Panc1 (cell line): ENCODE measurements at regions not wholly inside any gene's neighbourhood (a gene's known extent, or its start where the extent isn't known, plus 50 kb on each side); places are given as distances from the start of the nearest gene placed in this dataset.

Source experiments
- ATAC-seq: fragments of 200-7000 bp; cut with Tn5 transposase; 2 replicates; pipeline ENCODE4 v1.9.1; 2020; ENCODE audit warnings: mild to moderate bottlenecking, moderate library complexity
- BruUV-seq: library from RNA; stranded (reverse); fragments of 400-500 nt; replicated peaks from 2 replicates; lab custom pipeline; 2021; lab: Mats Ljungman, UMichigan
- CTCF ChIA-PET: fragments of 300-600 bp; sonication (Branson Sonifier 250); formaldehyde crosslinking; loops from one replicate; lab custom pipeline; 2022; ENCODE audit warnings: antibody characterized with exemption; lab: Charles Lee
- POLR2A ChIA-PET: fragments of 300-600 bp; sonication (Branson Sonifier 250); formaldehyde crosslinking; loops from one replicate; lab custom pipeline; 2022; ENCODE audit warnings: antibody characterized with exemption; lab: Charles Lee
- DNase-seq: peaks from one replicate; pipeline ENCODE4 v3.0.0-alpha.2; 2010; ENCODE audit warnings: low read depth, low spot score
- H3K27ac ChIP-seq: 2 replicates; pipeline ENCODE4 v1.5.1; 2011; ENCODE audit warnings: mild to moderate bottlenecking, low read length, inconsistent platforms
- H3K27me3 ChIP-seq: fragments of 200-500 bp; sonication (Bioruptor generic); 2 replicates; pipeline ENCODE4 v1.6.0; 2014; ENCODE audit warnings: low read length, inconsistent platforms; ENCODE audit not compliant: control insufficient read depth, insufficient read depth
- H3K36me3 ChIP-seq: fragments of 200-500 bp; sonication (Bioruptor generic); 2 replicates; pipeline ENCODE4 v1.5.1; 2014; ENCODE audit warnings: inconsistent platforms, mild to moderate bottlenecking, low read length, moderate library complexity; ENCODE audit not compliant: control insufficient read depth, insufficient read depth
- H3K4me1 ChIP-seq: 2 replicates; pipeline ENCODE4 v1.5.1; 2011; ENCODE audit warnings: inconsistent platforms, mild to moderate bottlenecking, low read length, moderate library complexity; ENCODE audit not compliant: control insufficient read depth, insufficient read depth
- H3K4me3 ChIP-seq, 2 experiments: 2 replicates each; pipeline ENCODE4 v1.5.1; 2011 to 2012; ENCODE audit warnings: low read depth in 2 of 2, low read length in 2 of 2, mild to moderate bottlenecking in 2 of 2, inconsistent platforms in 1 of 2, moderate library complexity in 1 of 2
- H3K9me3 ChIP-seq: fragments of 200-500 bp; sonication (Bioruptor generic); 2 replicates; pipeline ENCODE4 v1.5.1; 2014; ENCODE audit warnings: low read depth, mild to moderate bottlenecking, inconsistent platforms, low read length, moderate library complexity; ENCODE audit not compliant: control insufficient read depth, insufficient read depth
- POLR2AphosphoS5 ChIP-seq: IDR thresholded peaks from 2 replicates; pipeline ENCODE4 v1.6.1; 2012; ENCODE audit warnings: mild to moderate bottlenecking, low read depth, low read length, moderate library complexity
- SIN3A ChIP-seq: IDR thresholded peaks from 2 replicates; pipeline ENCODE4 v1.6.1; 2012; ENCODE audit warnings: low read depth, mild to moderate bottlenecking, low read length, moderate library complexity, borderline replicate concordance; ENCODE audit not compliant: insufficient read depth
- TCF7L2 ChIP-seq: IDR thresholded peaks from 2 replicates; pipeline ENCODE4 v1.6.1; 2011; ENCODE audit warnings: mild to moderate bottlenecking, low read depth, low read length, inconsistent platforms
- in situ Hi-C: cut with HindIII; loops from 2 replicates; pipeline ENCODE4 v1.10.0; 2016; ENCODE audit warnings: low sequenced_read_pairs, low pct_unique_long_range_greater_than_20kb
- intact Hi-C: fragments of 100-400 bp; cut with micrococcal nuclease; formaldehyde crosslinking; loops from one replicate; pipeline ENCODE4 v1.10.0; 2022; ENCODE audit not compliant: unreplicated experiment
- TF ChIP-seq, protein P1 (sequence below): fragments of 450-650 bp; IDR thresholded peaks from 2 replicates; pipeline ENCODE4 v1.5.1; 2017; ENCODE audit warnings: mild to moderate bottlenecking
- TF ChIP-seq, protein P2 (sequence below), 2 experiments: IDR thresholded peaks; 2 replicates each; pipeline ENCODE4 v1.6.1; 2011 to 2012; ENCODE audit warnings: low read depth in 2 of 2, control low read depth in 1 of 2, low read length in 1 of 2, mild to moderate bottlenecking in 1 of 2, moderate library complexity in 1 of 2; ENCODE audit not compliant: insufficient read depth in 1 of 2

DNA sequence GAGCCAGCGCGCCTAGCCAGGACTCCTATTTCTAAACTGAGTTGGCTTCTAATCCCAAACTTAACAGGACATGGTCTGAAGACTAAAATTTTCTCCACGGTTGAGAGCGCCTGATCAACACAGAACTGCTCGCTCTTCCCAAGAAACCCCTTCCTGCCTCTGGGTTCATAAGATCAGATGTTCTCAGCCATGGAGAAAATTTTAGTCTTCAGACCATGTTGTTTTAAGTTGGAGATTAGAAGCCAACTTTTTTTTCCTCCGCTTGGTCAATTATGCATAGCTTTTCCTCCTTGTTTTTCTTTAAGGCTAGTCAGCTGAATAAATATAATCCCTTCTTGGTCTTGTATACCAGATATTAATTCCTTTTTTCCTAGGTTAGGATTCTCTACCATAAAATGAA lies 356.6 kb upstream of the ADAMTS9 start:
- in situ Hi-C loops (no loop called here), intact Hi-C loops (no loop called here)
- no TSS peak for BruUV-seq
- TF ChIP-seq TCF7L2, result no peak
- TF ChIP-seq, protein P1, sequence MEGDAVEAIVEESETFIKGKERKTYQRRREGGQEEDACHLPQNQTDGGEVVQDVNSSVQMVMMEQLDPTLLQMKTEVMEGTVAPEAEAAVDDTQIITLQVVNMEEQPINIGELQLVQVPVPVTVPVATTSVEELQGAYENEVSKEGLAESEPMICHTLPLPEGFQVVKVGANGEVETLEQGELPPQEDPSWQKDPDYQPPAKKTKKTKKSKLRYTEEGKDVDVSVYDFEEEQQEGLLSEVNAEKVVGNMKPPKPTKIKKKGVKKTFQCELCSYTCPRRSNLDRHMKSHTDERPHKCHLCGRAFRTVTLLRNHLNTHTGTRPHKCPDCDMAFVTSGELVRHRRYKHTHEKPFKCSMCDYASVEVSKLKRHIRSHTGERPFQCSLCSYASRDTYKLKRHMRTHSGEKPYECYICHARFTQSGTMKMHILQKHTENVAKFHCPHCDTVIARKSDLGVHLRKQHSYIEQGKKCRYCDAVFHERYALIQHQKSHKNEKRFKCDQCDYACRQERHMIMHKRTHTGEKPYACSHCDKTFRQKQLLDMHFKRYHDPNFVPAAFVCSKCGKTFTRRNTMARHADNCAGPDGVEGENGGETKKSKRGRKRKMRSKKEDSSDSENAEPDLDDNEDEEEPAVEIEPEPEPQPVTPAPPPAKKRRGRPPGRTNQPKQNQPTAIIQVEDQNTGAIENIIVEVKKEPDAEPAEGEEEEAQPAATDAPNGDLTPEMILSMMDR, result no peak
- no peak for TF ChIP-seq POLR2AphosphoS5
- TF ChIP-seq SIN3A, result no peak
- TF ChIP-seq, protein P2, sequence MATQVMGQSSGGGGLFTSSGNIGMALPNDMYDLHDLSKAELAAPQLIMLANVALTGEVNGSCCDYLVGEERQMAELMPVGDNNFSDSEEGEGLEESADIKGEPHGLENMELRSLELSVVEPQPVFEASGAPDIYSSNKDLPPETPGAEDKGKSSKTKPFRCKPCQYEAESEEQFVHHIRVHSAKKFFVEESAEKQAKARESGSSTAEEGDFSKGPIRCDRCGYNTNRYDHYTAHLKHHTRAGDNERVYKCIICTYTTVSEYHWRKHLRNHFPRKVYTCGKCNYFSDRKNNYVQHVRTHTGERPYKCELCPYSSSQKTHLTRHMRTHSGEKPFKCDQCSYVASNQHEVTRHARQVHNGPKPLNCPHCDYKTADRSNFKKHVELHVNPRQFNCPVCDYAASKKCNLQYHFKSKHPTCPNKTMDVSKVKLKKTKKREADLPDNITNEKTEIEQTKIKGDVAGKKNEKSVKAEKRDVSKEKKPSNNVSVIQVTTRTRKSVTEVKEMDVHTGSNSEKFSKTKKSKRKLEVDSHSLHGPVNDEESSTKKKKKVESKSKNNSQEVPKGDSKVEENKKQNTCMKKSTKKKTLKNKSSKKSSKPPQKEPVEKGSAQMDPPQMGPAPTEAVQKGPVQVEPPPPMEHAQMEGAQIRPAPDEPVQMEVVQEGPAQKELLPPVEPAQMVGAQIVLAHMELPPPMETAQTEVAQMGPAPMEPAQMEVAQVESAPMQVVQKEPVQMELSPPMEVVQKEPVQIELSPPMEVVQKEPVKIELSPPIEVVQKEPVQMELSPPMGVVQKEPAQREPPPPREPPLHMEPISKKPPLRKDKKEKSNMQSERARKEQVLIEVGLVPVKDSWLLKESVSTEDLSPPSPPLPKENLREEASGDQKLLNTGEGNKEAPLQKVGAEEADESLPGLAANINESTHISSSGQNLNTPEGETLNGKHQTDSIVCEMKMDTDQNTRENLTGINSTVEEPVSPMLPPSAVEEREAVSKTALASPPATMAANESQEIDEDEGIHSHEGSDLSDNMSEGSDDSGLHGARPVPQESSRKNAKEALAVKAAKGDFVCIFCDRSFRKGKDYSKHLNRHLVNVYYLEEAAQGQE (IDR thresholded peaks at IDR 0.05; ENCODE audit: insufficient read depth in 1 of 2, low read depth in 2 of 2, low read length in 1 of 2), result no peak
- no peak overlapping the region for H3K27ac ChIP-seq
- no peaks in the 10 kb centered on the region for H3K27me3 ChIP-seq
- CTCF ChIA-PET, result no interaction called here
- no peaks in the 10 kb centered on the region for H3K4me1 ChIP-seq
- no peak for DNase-seq
- H3K4me3 ChIP-seq, result no peak overlapping the region
- H3K9me3 ChIP-seq, result no peaks in the 10 kb centered on the region
- POLR2A ChIA-PET, result no interaction called here
- ATAC-seq, result no peak
- no peaks in the 10 kb centered on the region for H3K36me3 ChIP-seq

DNA sequence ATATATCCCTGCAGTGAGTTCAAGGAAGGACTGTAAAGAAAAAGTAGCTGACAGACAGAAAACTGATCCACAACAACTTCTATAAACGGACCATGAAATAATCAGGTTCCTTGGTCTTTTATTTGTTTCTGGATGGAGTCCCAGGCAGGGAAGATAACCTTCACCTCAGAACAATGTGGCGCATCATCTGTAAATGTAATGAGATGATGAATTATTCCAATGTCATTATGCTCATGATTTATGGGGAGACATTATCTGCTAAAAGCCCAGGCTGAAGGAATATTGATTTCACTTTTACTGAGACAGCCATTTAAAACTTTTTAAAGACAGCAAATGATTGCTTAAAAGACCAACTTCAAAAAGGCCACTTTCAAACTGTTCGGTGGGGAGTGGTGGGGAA lies 354.9 kb upstream of the ADAMTS9 start:
- no TSS peak for BruUV-seq
- no peaks in the 10 kb centered on the region for H3K36me3 ChIP-seq
- no peak overlapping the region for H3K27ac ChIP-seq
- TF ChIP-seq POLR2AphosphoS5 (no peak), TCF7L2 (no peak), SIN3A (no peak)
- TF ChIP-seq, protein P2 (IDR thresholded peaks at IDR 0.05; ENCODE audit: insufficient read depth in 1 of 2, low read depth in 2 of 2, low read length in 1 of 2), result no peak
- TF ChIP-seq, protein P1, result no peak
- in situ Hi-C loops, result no loop called here
- H3K9me3 ChIP-seq, result no peaks in the 10 kb centered on the region
- DNase-seq (no peak), ATAC-seq (no peak)
- no peaks in the 10 kb centered on the region for H3K4me1 ChIP-seq
- no peaks in the 10 kb centered on the region for H3K27me3 ChIP-seq
- intact Hi-C loops, result no loop called here
- POLR2A ChIA-PET, result no interaction called here
- no peak overlapping the region for H3K4me3 ChIP-seq
- CTCF ChIA-PET, result no interaction called here
